Pancreas (tissue), 10 donors: ENCODE measurements at regions not wholly inside any gene's neighbourhood (a gene's known extent, or its start where the extent isn't known, plus 50 kb on each side); places are given as distances from the start of the nearest gene placed in this dataset.

Experiments
- ATAC-seq, 4 donors: fragments of 200-7000 bp; cut with Tn5 transposase; one replicate each; pipeline versions ENCODE4 v1.8.0 to v1.9.1; 2020; ENCODE audit warnings: mild to moderate bottlenecking in 4 of 4, moderate library complexity in 4 of 4
- DNase-seq, 6 donors: peaks; one replicate each; pipeline ENCODE4 v3.0.0-alpha.2; 2020
- FAIRE-seq: peaks from 2 replicates; lab custom pipeline; 2012; peaks lifted over from hg19 to GRCh38; lab: Jason Lieb, UNC
- H3K27ac ChIP-seq, 4 donors: fragments of 200-600 bp; sonication (generic); 1 replicate in 3 of 4; 2 replicates in 1 of 4; pipeline versions ENCODE4 v1.5.0 to v1.8.0; 2020
- H3K27me3 ChIP-seq, 4 donors: fragments of 200-600 bp; one replicate each; pipeline ENCODE4 v1.8.0; 2021
- H3K36me3 ChIP-seq, 3 donors: fragments of 200-600 bp; sonication (generic) in 1 of 3; one replicate each; pipeline versions ENCODE4 v1.5.0 to v1.8.0; 2020 to 2021
- H3K4me1 ChIP-seq, 3 donors: fragments of 200-600 bp; one replicate each; pipeline ENCODE4 v1.8.0; 2021
- H3K4me3 ChIP-seq, 4 donors: fragments of 200-600 bp; sonication (generic) in 2 of 4; one replicate each; pipeline versions ENCODE4 v1.5.0 to v1.8.0; 2020 to 2021
- H3K9me3 ChIP-seq, 4 donors: fragments of 200-600 bp; one replicate each; pipeline ENCODE4 v1.8.0; 2021
- CTCF ChIP-seq, 4 donors: fragments of 200-600 bp; sonication (generic) in 3 of 4; IDR thresholded peaks; one replicate each; pipeline versions ENCODE4 v1.5.0 to v1.8.0; 2021; ENCODE audit warnings: antibody characterized with exemption in 4 of 4
- WGBS, 2 donors: extraction: QIAGEN DNeasy Blood & Tissue Kit; methylation state at CpG; one replicate each; pipeline ENCODE4 v1.1.7; 2013; 5-methylcytosine and 5-hydroxymethylcytosine counted together
- intact Hi-C, 3 donors: fragments of 100-400 bp; cut with DNase I; formaldehyde crosslinking; loops; one replicate each; pipeline versions ENCODE4 v1.11.1 to v1.14.2; 2022
- donor health status: healthy with polysubstance abuse.
- donor health status: DM: no; HTN: no; CAD: no; lungs with moderate emphysema.
- donor health status: DM: no; HTN: no; CAD: no.
- donor health status: control.
- donor health status: control.
- donor health status: Bipolar disorder and iron deficiency.
- donor health status: DM: yes; HTN: yes; CAD: no.
- donor health status: DM: no; HTN: no; CAD: no.
- donor health status: DM: no; HTN: no; CAD: no.
- donor health status: DM: yes; HTN: yes; CAD: no.

- Histone ChIP-seq H3K36me3 (no peaks in the 10 kb centered on the region), H3K4me3 (no peak overlapping the region), H3K27me3 (no peaks in the 10 kb centered on the region), H3K27ac (no peak overlapping the region), H3K4me1 (no peaks in the 10 kb centered on the region), H3K9me3 (no peaks in the 10 kb centered on the region)
- FAIRE-seq (no peak), DNase-seq (no peak), ATAC-seq (no peak)
- WGBS, 2 donors, result 33 to 43% methylated on average over 10 of the region's 10 CpGs
- TF ChIP-seq CTCF (IDR thresholded peaks at IDR 0.05), result no peak
- intact Hi-C loops, result loop anchor here in 2 of 3 donors (10.0 kb wide), 1 partner anchor 234 kb away; no protein-coding TSS in a partner anchor
Measured at GRCh38 chr11:8330404-8330803, 66.7 kb upstream of the LMO1 start.

- no peaks in the 10 kb centered on the region for H3K9me3 ChIP-seq
- H3K4me1 ChIP-seq, result no peaks in the 10 kb centered on the region
- intact Hi-C loops, result loop anchor here in 2 of 3 donors (10.0 kb wide), 1 partner anchor 235 kb away; no protein-coding TSS in a partner anchor
- FAIRE-seq (no peak), DNase-seq (no peak), ATAC-seq (no peak)
- no peak overlapping the region for H3K4me3 ChIP-seq
- no peaks in the 10 kb centered on the region for H3K36me3 ChIP-seq
- no peak overlapping the region for H3K27ac ChIP-seq
- no peak for TF ChIP-seq CTCF (IDR thresholded peaks at IDR 0.05)
- 39 to 43% methylated on average over 17 of the region's 17 CpGs for WGBS, 2 donors
- H3K27me3 ChIP-seq, result no peaks in the 10 kb centered on the region
Measured at GRCh38 chr11:8329847-8330361, 66.2 kb upstream of the LMO1 start.

GRCh38 chr11:8329336-8329735 lies 65.7 kb upstream of the LMO1 start:
- FAIRE-seq, result no peak
- no peak for DNase-seq
- Histone ChIP-seq H3K27ac (no peak overlapping the region), H3K4me1 (no peaks in the 10 kb centered on the region), H3K9me3 (no peaks in the 10 kb centered on the region), H3K4me3 (peak overlapping the region in 1 of 4 donors; percentile 15), H3K27me3 (no peaks in the 10 kb centered on the region), H3K36me3 (no peaks in the 10 kb centered on the region)
- intact Hi-C loops, result no loop called here
- no peak for ATAC-seq
- TF ChIP-seq CTCF (IDR thresholded peaks at IDR 0.05), result no peak
- 77 to 80% methylated on average over 5 to 6 of the region's 6 CpGs for WGBS, 2 donors

- Histone ChIP-seq H3K9me3 (no peaks in the 10 kb centered on the region), H3K36me3 (no peaks in the 10 kb centered on the region), H3K4me3 (peak overlapping the region in 1 of 4 donors; percentile 15), H3K27me3 (no peaks in the 10 kb centered on the region), H3K27ac (no peak overlapping the region), H3K4me1 (no peaks in the 10 kb centered on the region)
- ATAC-seq, result peak; percentile 94 to 98 (median 95)
- DNase-seq, result peak; percentile 78 to 90 (median 87)
- WGBS, 2 donors, result 5% methylated on average over 11 of the region's 11 CpGs
- peak; percentile 65 to 75 (median 72) for TF ChIP-seq CTCF (IDR thresholded peaks at IDR 0.05)
- no peak for FAIRE-seq
- intact Hi-C loops, result no loop called here
Measured at GRCh38 chr11:8328848-8329330, 65.2 kb upstream of the LMO1 start.

GRCh38 chr11:8328231-8328794 lies 64.6 kb upstream of the LMO1 start:
- H3K27me3 ChIP-seq, result no peaks in the 10 kb centered on the region
- 92% methylated on average over 7 of the region's 7 CpGs for WGBS, 2 donors
- no peak overlapping the region for H3K4me3 ChIP-seq
- no peaks in the 10 kb centered on the region for H3K9me3 ChIP-seq
- DNase-seq (peak in 1 of 6 donors; percentile 49), ATAC-seq (no peak), FAIRE-seq (no peak)
- no peaks in the 10 kb centered on the region for H3K36me3 ChIP-seq
- H3K27ac ChIP-seq, result no peak overlapping the region
- TF ChIP-seq CTCF (IDR thresholded peaks at IDR 0.05), result no peak
- intact Hi-C loops, result no loop called here
- H3K4me1 ChIP-seq, result no peaks in the 10 kb centered on the region
